Fibroblast of pulmonary artery (primary cell): ENCODE measurements at regions not wholly inside any gene's neighbourhood (a gene's known extent, or its start where the extent isn't known, plus 50 kb on each side); places are given as distances from the start of the nearest gene placed in this dataset.

ENCODE experiments used
- DNase-seq: peaks from one replicate; pipeline ENCODE4 v3.0.0-alpha.2; 2010; ENCODE audit warnings: low read depth
- H3K4me3 ChIP-seq: replicated peaks from 2 replicates; pipeline ENCODE4 v1.5.1; 2011; ENCODE audit warnings: low read depth, mild to moderate bottlenecking, control low read depth, low read length, moderate library complexity
- CTCF ChIP-seq: IDR thresholded peaks from 2 replicates; pipeline ENCODE4 v1.5.1; 2011; ENCODE audit warnings: mild to moderate bottlenecking, control low read depth, low read length, inconsistent platforms; ENCODE audit errors: missing control alignments

- DNase-seq, result no peak
- TF ChIP-seq CTCF, result no peak
- no peak overlapping the region for H3K4me3 ChIP-seq
These were observed 352.5 kb upstream of the DCBLD2 start for GRCh38 chr3:99253963-99254355.

GRCh38 chr3:99250821-99251355 lies 349.4 kb upstream of the DCBLD2 start:
- H3K4me3 ChIP-seq, result no peak overlapping the region
- peak; percentile 60 for DNase-seq
- no peak for TF ChIP-seq CTCF

- TF ChIP-seq CTCF, result no peak
- H3K4me3 ChIP-seq, result no peak overlapping the region
- no peak for DNase-seq
These were observed 348.8 kb upstream of the DCBLD2 start for GRCh38 chr3:99250272-99250671.

- DNase-seq, result no peak
- no peak for TF ChIP-seq CTCF
- H3K4me3 ChIP-seq, result no peak overlapping the region
These were observed 348.1 kb upstream of the DCBLD2 start for GRCh38 chr3:99249627-99250026.

GRCh38 chr3:99248913-99249312 lies 347.4 kb upstream of the DCBLD2 start:
- H3K4me3 ChIP-seq, result no peak overlapping the region
- no peak for TF ChIP-seq CTCF
- peak; percentile 31 for DNase-seq

GRCh38 chr3:99248130-99248529 lies 346.6 kb upstream of the DCBLD2 start:
- DNase-seq, result peak; percentile 28
- TF ChIP-seq CTCF, result no peak
- no peak overlapping the region for H3K4me3 ChIP-seq

- DNase-seq, result peak; percentile 43
- no peak overlapping the region for H3K4me3 ChIP-seq
- no peak for TF ChIP-seq CTCF
These were observed 344.6 kb upstream of the DCBLD2 start for GRCh38 chr3:99246010-99246654.
